SH-SY5Y (cell line): ENCODE measurements at regions not wholly inside any gene's neighbourhood (a gene's known extent, or its start where the extent isn't known, plus 50 kb on each side); places are given as distances from the start of the nearest gene placed in this dataset.

Experiments used
- GATA2 ChIP-seq: IDR thresholded peaks from 2 replicates; pipeline ENCODE4 v1.6.1; 2011; ENCODE audit warnings: mild to moderate bottlenecking, low read depth, low read length
- GATA3 ChIP-seq: IDR thresholded peaks from 2 replicates; pipeline ENCODE4 v1.6.1; 2011; ENCODE audit warnings: low read depth, mild to moderate bottlenecking, low read length, moderate library complexity

DNA sequence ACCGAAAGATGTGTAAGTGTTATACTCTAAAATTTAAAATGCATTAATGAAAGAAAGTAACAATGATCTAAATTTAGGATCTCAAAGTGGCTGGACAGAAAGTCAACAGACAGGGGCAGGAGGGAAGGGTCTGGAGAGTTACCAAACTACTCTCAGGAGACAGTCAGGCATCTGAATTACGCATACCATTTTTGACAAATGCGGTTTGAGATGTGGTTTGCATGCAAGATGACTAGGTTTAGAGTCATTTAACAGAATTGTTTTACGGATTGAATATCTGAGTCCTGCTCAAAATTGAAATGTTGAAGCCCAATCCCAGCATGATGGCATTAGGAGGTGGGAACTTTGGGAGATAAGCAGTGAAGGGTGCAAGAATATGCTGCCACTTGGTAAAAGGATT is 314.1 kb downstream of the WDR11 start:
- no peak for TF ChIP-seq GATA3
- no peak for TF ChIP-seq GATA2
